SK-MEL-5 (cell line): ENCODE measurements at regions not wholly inside any gene's neighbourhood (a gene's known extent, or its start where the extent isn't known, plus 50 kb on each side); places are given as distances from the start of the nearest gene placed in this dataset.

Experiments used
- DNase-seq: peaks from one replicate; pipeline ENCODE4 v3.0.0-alpha.2; 2016; ENCODE audit warnings: low read depth, low spot score
- in situ Hi-C: cut with HindIII; loops from 2 replicates; pipeline ENCODE4 v1.10.0; 2016; ENCODE audit warnings: low sequenced_read_pairs, high pct_unique_total_duplicates, low pct_unique_long_range_greater_than_20kb

GRCh38 chr14:26233118-26233517 is 364.7 kb downstream of the NOVA1 start:
- in situ Hi-C loops, result no loop called here
- DNase-seq, result no peak

GRCh38 chr14:26218861-26219260 is 379.0 kb downstream of the NOVA1 start:
- DNase-seq, result no peak
- in situ Hi-C loops, result no loop called here

GRCh38 chr14:26217778-26218177 is 380.1 kb downstream of the NOVA1 start:
- in situ Hi-C loops, result no loop called here
- DNase-seq, result no peak

- in situ Hi-C loops, result no loop called here
- DNase-seq, result no peak
Observed at GRCh38 chr14:26216786-26217185, 381.0 kb downstream of the NOVA1 start.

- in situ Hi-C loops, result no loop called here
- DNase-seq, result no peak
Observed at GRCh38 chr14:26213846-26214575, 383.8 kb downstream of the NOVA1 start.

GRCh38 chr14:26209699-26210098 is 388.1 kb downstream of the NOVA1 start:
- in situ Hi-C loops, result no loop called here

GRCh38 chr14:26206640-26207039 is 391.2 kb downstream of the NOVA1 start:
- peak; percentile 5 for DNase-seq
- in situ Hi-C loops, result no loop called here

More at GRCh38 chr14:26209699-26210098, 388.1 kb downstream of the NOVA1 start:
- no peak for DNase-seq

- DNase-seq, result no peak
- in situ Hi-C loops, result no loop called here
Observed at GRCh38 chr14:26204728-26205479, 392.9 kb downstream of the NOVA1 start.

- DNase-seq, result no peak
- in situ Hi-C loops, result no loop called here
Observed at GRCh38 chr14:26204366-26204727, 393.5 kb downstream of the NOVA1 start.

GRCh38 chr14:26200687-26201086 is 397.1 kb downstream of the NOVA1 start:
- no peak for DNase-seq
- in situ Hi-C loops, result no loop called here

GRCh38 chr14:26199590-26200370 is 398.1 kb downstream of the NOVA1 start:
- no peak for DNase-seq
- in situ Hi-C loops, result no loop called here

GRCh38 chr14:26199096-26199495 is 398.7 kb downstream of the NOVA1 start:
- no peak for DNase-seq
- in situ Hi-C loops, result no loop called here

- in situ Hi-C loops, result no loop called here
Observed at GRCh38 chr14:26194816-26195215, 403.0 kb downstream of the NOVA1 start.

GRCh38 chr14:26191671-26192070 is 406.2 kb downstream of the NOVA1 start:
- in situ Hi-C loops, result no loop called here
- no peak for DNase-seq

More at GRCh38 chr14:26194816-26195215, 403.0 kb downstream of the NOVA1 start:
- no peak for DNase-seq

- in situ Hi-C loops, result no loop called here
- peak; percentile 12 for DNase-seq
Observed at GRCh38 chr14:26191123-26191522, 406.7 kb downstream of the NOVA1 start.

GRCh38 chr14:26190646-26191045 is 407.2 kb downstream of the NOVA1 start:
- DNase-seq, result no peak
- in situ Hi-C loops, result no loop called here

GRCh38 chr14:26187996-26188620 is 409.7 kb downstream of the NOVA1 start:
- DNase-seq, result no peak
- in situ Hi-C loops, result no loop called here

GRCh38 chr14:26180221-26180620 is 417.6 kb downstream of the NOVA1 start:
- in situ Hi-C loops, result no loop called here
- no peak for DNase-seq
